ENCODE measurements at regions not wholly inside any gene's neighbourhood (a gene's known extent, or its start where the extent isn't known, plus 50 kb on each side); places are given as distances from the start of the nearest gene placed in this dataset.

DNA sequence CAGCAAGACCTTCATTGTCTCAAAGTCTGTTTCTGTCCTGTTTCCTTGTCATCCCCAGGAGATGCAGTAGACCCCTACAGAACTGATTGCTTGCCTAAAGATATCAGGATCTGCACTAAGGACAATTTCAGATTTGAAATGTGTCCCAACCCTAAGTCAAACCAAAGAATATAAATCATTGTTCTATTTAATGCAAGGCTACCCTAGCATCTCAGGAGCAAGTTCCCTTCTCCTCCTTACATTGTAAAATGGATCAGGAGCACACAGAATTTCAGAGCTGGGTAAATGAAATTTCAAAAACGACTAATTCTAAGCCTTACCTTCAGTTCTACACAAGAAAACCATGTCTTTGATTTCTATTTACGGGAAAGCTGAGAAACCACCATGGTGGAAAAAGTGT lies 360.9 kb upstream of the KCNH8 start:
- no peaks in the 10 kb centered on the region for H3K9me3 Mint-ChIP-seq
- H3K4me3 Mint-ChIP-seq: no peak overlapping the region
- peaks cover 2% of the 10 kb centered on the region for H3K4me1 Mint-ChIP-seq (ENCODE audit: low read depth)
- intact Hi-C loops (cut with micrococcal nuclease): loop anchor here (2.0 kb wide), 1 partner anchor 39 kb away; no protein-coding TSS in a partner anchor
- DNase-seq (no peak), ATAC-seq (peak; percentile 29)
- CTCF ChIA-PET: no interaction called here
- H3K36me3 Mint-ChIP-seq (ENCODE audit: low read depth): no peaks in the 10 kb centered on the region
- POLR2A ChIA-PET: interaction anchor here (1.6 kb wide), 1 partner anchor 349 kb away, joined by 3 read pairs; no protein-coding TSS in a partner anchor
- TF ChIP-seq, protein P1, sequence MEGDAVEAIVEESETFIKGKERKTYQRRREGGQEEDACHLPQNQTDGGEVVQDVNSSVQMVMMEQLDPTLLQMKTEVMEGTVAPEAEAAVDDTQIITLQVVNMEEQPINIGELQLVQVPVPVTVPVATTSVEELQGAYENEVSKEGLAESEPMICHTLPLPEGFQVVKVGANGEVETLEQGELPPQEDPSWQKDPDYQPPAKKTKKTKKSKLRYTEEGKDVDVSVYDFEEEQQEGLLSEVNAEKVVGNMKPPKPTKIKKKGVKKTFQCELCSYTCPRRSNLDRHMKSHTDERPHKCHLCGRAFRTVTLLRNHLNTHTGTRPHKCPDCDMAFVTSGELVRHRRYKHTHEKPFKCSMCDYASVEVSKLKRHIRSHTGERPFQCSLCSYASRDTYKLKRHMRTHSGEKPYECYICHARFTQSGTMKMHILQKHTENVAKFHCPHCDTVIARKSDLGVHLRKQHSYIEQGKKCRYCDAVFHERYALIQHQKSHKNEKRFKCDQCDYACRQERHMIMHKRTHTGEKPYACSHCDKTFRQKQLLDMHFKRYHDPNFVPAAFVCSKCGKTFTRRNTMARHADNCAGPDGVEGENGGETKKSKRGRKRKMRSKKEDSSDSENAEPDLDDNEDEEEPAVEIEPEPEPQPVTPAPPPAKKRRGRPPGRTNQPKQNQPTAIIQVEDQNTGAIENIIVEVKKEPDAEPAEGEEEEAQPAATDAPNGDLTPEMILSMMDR (IDR thresholded peaks at IDR 0.05): no peak
- no peaks in the 10 kb centered on the region for H3K27me3 Mint-ChIP-seq
- H3K27ac Mint-ChIP-seq: no peak overlapping the region

DNA sequence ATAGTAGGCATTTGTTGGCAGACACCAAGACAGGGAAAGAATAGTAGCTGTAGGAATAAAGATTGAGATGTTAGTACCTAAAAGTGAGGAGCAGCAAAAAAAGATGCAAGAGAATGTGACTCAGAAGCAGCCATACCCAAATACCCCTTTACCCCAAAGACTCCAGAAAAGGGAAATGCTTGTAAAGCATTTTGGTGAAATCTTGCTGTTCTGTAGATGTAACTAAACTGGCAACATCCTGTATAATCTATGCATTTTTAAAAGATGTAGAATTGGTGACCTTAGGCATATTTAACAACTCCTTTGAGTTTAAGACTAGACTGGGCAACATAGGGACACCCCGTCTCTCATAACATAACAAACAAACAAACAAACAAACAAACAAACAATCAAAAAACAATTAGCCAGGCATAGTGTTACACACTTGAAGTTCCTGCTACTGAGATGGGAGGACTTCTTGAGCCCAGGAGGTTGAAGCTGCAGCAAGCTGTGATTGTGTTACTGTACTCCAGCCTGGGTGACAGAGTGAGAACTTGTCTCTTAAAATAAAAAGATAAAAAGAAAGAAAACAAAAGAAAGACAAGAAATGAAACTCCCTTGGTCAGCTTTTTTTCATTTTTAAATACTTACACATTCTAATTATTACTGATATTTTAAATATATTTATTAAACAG lies 361.5 kb upstream of the KCNH8 start:
- Mint-ChIP-seq H3K27me3 (no peaks in the 10 kb centered on the region), H3K4me3 (no peak overlapping the region), H3K4me1 (ENCODE audit: low read depth) (peaks cover 9% of the 10 kb centered on the region), H3K9me3 (no peaks in the 10 kb centered on the region), H3K36me3 (ENCODE audit: low read depth) (no peaks in the 10 kb centered on the region), H3K27ac (no peak overlapping the region)
- intact Hi-C loops (cut with micrococcal nuclease): loop anchor here (2.0 kb wide), 1 partner anchor 40 kb away; no protein-coding TSS in a partner anchor
- ChIA-PET POLR2A (interaction anchor here (1.6 kb wide), 1 partner anchor 348 kb away, joined by 3 read pairs; no protein-coding TSS in a partner anchor), CTCF (interaction anchor here (0.9 kb wide), 1 partner anchor 27 kb away, joined by 3 read pairs; no protein-coding TSS in a partner anchor)
- DNase-seq (no peak), ATAC-seq (no peak)
- TF ChIP-seq, protein P1 (IDR thresholded peaks at IDR 0.05): no peak

DNA sequence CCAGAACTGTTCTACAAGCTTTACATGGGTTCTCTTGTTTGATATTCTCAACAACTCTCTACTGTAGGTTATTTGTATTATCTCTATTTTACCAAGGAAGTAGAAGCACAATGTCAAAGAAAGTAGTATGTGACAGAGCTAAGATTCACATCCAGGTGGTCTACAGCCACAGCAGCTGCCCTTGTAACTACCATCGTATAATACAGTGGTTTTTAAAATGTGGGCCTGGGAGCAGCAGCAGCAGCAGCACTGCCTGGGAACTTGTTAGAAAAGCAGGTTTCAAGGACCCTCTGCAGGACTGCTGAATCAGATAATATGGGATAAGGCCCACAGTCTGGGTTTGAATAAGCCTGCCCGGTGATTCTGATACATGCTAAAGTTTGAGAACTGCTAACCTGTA lies 357.1 kb upstream of the SATB1 start:
- no peak for DNase-seq
- Mint-ChIP-seq H3K27ac (no peak overlapping the region), H3K36me3 (ENCODE audit: low read depth) (no peaks in the 10 kb centered on the region), H3K4me3 (no peak overlapping the region), H3K27me3 (no peaks in the 10 kb centered on the region), H3K9me3 (no peaks in the 10 kb centered on the region), H3K4me1 (ENCODE audit: low read depth) (peaks cover 35% of the 10 kb centered on the region)
- TF ChIP-seq, protein P1 (IDR thresholded peaks at IDR 0.05): no peak
- intact Hi-C loops (cut with micrococcal nuclease): no loop called here
- ChIA-PET POLR2A (interaction anchor here (1.2 kb wide), 1 partner anchor 23 kb away, joined by 3 read pairs; no protein-coding TSS in a partner anchor), CTCF (interaction anchor here (1.4 kb wide), 1 partner anchor 66 kb away, joined by 3 read pairs; no protein-coding TSS in a partner anchor)
- no peak for ATAC-seq

DNA sequence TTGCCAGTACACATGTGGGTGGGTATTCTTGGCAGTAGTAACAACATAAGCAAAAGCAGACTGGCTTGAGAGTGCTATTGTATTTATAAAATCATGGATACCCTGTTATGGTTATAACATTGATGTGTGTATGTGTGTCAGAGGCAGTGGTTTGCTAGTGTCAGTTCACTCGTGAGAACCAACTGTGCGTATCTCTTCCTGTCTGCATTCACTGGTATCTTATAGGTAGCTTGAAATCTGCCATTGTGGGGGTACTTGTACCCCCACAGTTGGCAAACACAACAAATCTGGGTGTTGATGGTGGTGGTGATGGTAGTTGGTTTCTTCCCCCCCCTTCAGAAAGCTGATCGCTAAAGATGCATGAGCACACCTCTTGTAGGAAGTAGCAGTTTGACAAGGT lies 355.8 kb upstream of the SATB1 start:
- POLR2A ChIA-PET: interaction anchor here (1.2 kb wide), 1 partner anchor 22 kb away, joined by 3 read pairs; no protein-coding TSS in a partner anchor
- no peaks in the 10 kb centered on the region for H3K27me3 Mint-ChIP-seq
- intact Hi-C loops (cut with micrococcal nuclease): no loop called here
- H3K4me1 Mint-ChIP-seq (ENCODE audit: low read depth): peaks cover 33% of the 10 kb centered on the region
- H3K4me3 Mint-ChIP-seq: peak overlapping the region; percentile 67
- ATAC-seq: peak; percentile 66
- CTCF ChIA-PET: interaction anchor here (1.1 kb wide), 1 partner anchor 208 kb away, joined by 4 read pairs; no protein-coding TSS in a partner anchor
- DNase-seq: no peak
- no peaks in the 10 kb centered on the region for H3K9me3 Mint-ChIP-seq
- peak overlapping the region; percentile 79 for H3K27ac Mint-ChIP-seq
- no peaks in the 10 kb centered on the region for H3K36me3 Mint-ChIP-seq (ENCODE audit: low read depth)
- TF ChIP-seq, protein P1 (IDR thresholded peaks at IDR 0.05): no peak

DNA sequence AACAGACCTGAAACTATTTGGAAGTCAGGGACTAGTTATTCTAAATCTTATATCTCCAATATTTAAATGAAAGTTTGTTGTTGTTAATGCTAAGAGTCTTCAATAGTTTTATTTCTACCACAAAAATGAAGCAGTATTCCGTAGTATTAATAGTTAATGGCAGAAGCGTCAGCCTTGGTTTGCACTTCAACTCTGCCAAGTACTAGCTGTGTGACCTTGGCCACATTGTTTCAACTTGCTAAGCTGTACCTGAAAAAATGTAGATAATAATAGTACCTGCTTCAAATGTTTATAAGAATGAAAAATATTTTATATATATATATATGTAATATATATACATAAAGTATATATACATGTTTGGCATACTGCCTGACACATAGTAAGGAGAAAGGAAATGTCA lies 354.6 kb upstream of the SATB1 start:
- TF ChIP-seq, protein P1 (IDR thresholded peaks at IDR 0.05): no peak
- Mint-ChIP-seq H3K27ac (no peak overlapping the region), H3K27me3 (no peaks in the 10 kb centered on the region), H3K9me3 (no peaks in the 10 kb centered on the region), H3K4me3 (no peak overlapping the region), H3K36me3 (ENCODE audit: low read depth) (no peaks in the 10 kb centered on the region), H3K4me1 (ENCODE audit: low read depth) (peaks cover 41% of the 10 kb centered on the region)
- ChIA-PET POLR2A (no interaction called here), CTCF (interaction anchor here (1.0 to 2.2 kb wide), 2 partner anchors 21 to 208 kb away, joined by 3 to 8 read pairs; no protein-coding TSS in a partner anchor)
- no peak for DNase-seq
- intact Hi-C loops (cut with micrococcal nuclease): no loop called here
- ATAC-seq: no peak

Measured in activated CD8-positive, alpha-beta T cell treated with anti-CD3 and anti-CD28 coated beads for 36 hours (primary cell).